ENCODE measurements at regions not wholly inside any gene's neighbourhood (a gene's known extent, or its start where the extent isn't known, plus 50 kb on each side); places are given as distances from the start of the nearest gene placed in this dataset.

- ChIA-PET POLR2A (no interaction called here), CTCF (ENCODE audit: low intra/inter-chr PET ratio, low total read pairs) (no interaction called here)
- no peak for ATAC-seq
- Histone ChIP-seq H3K79me2 (ENCODE audit: insufficient read depth, low read length) (no peaks in the 10 kb centered on the region), H4K20me1 (ENCODE audit: insufficient read depth, low read length) (no peaks in the 10 kb centered on the region), H3K4me3 (replicated peaks in 1 of 3; ENCODE audit: insufficient read depth in 1 of 3, low read depth in 2 of 3, low read length in 3 of 3) (no peak overlapping the region), H2AFZ (ENCODE audit: low read length) (no peak overlapping the region), H3K27me3 (ENCODE audit: control insufficient read depth in 1 of 2, insufficient read depth in 2 of 2, low read length in 2 of 2) (peaks cover 4 to 20% of the 10 kb centered on the region in 2 experiments), H3K27ac (ENCODE audit: extremely low read length, insufficient read depth, low read length) (no peak overlapping the region), H3K4me2 (ENCODE audit: low read depth, low read length) (no peak overlapping the region), H3K4me1 (ENCODE audit: insufficient read depth, low read length) (peaks cover 21% of the 10 kb centered on the region), H3K36me3 (replicated peaks in 1 of 2; ENCODE audit: control insufficient read depth in 1 of 2, insufficient read depth in 2 of 2, low read length in 2 of 2) (no peaks in the 10 kb centered on the region), H3K9ac (ENCODE audit: insufficient read depth, low read depth, low read length) (no peak overlapping the region), H3K9me3 (ENCODE audit: low read length) (no peaks in the 10 kb centered on the region)
- in situ Hi-C loops (cut with HindIII; ENCODE audit: extremely low pct_ligation_motif_present, low pct_unique_long_range_greater_than_20kb) (no loop called here), intact Hi-C loops (cut with micrococcal nuclease; ENCODE audit: unreplicated experiment) (no loop called here)
- WGBS (ENCODE audit: low lambda C conversion rate), result 25% methylated on average over 6 of the region's 6 CpGs
- no peak for FAIRE-seq
- BruUV-seq (replicated peaks), result no TSS peak
- DNase-seq (ENCODE audit: low spot score), result no peak
- TF ChIP-seq KMT2A (CRISPR knock-in tag; IDR thresholded peaks at IDR 0.05) (no peak), ARHGAP35 (CRISPR knock-in tag; IDR thresholded peaks at IDR 0.05; ENCODE audit: borderline replicate concordance) (no peak), ZNF629 (CRISPR knock-in tag; conservative IDR thresholded peaks at IDR 0.05) (peak; percentile 50), ZNF670 (CRISPR knock-in tag; IDR thresholded peaks at IDR 0.05; ENCODE audit: borderline replicate concordance) (no peak), SRSF1 (optimal IDR thresholded peaks at IDR 0.05; ENCODE audit: low read depth, low read length) (no peak), ZNF234 (CRISPR knock-in tag; conservative IDR thresholded peaks at IDR 0.05) (no peak), MIER2 (CRISPR knock-in tag; IDR thresholded peaks at IDR 0.05) (no peak), MAFF (IDR thresholded peaks at IDR 0.05; ENCODE audit: low read depth, low read length) (peak; percentile 35; the same call in 1 of the 2 replicates), CC2D1A (CRISPR knock-in tag; IDR thresholded peaks at IDR 0.05) (no peak), EEA1 (CRISPR knock-in tag; IDR thresholded peaks at IDR 0.05; ENCODE audit: borderline replicate concordance) (no peak), MTF1 (CRISPR knock-in tag; IDR thresholded peaks at IDR 0.05) (no peak), POLR2G (IDR thresholded peaks at IDR 0.05; ENCODE audit: low read depth, low read length) (no peak), ARID4A (CRISPR knock-in tag; IDR thresholded peaks at IDR 0.05; ENCODE audit: borderline replicate concordance) (no peak), PHF20 (CRISPR knock-in tag; IDR thresholded peaks at IDR 0.05) (no peak), SYNCRIP (IDR thresholded peaks at IDR 0.05; ENCODE audit: insufficient read depth, low read depth, low read length) (no peak)
- TF ChIP-seq, protein P1, sequence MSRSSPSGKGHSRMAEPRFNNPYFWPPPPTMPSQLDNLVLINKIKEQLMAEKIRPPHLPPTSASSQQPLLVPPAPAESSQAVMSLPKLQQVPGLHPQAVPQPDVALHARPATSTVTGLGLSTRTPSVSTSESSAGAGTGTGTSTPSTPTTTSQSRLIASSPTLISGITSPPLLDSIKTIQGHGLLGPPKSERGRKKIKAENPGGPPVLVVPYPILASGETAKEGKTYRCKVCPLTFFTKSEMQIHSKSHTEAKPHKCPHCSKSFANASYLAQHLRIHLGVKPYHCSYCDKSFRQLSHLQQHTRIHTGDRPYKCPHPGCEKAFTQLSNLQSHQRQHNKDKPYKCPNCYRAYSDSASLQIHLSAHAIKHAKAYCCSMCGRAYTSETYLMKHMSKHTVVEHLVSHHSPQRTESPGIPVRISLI (CRISPR knock-in tag; IDR thresholded peaks at IDR 0.05; ENCODE audit: borderline replicate concordance), result no peak
- TF ChIP-seq, protein P2, sequence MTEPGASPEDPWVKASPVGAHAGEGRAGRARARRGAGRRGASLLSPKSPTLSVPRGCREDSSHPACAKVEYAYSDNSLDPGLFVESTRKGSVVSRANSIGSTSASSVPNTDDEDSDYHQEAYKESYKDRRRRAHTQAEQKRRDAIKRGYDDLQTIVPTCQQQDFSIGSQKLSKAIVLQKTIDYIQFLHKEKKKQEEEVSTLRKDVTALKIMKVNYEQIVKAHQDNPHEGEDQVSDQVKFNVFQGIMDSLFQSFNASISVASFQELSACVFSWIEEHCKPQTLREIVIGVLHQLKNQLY (CRISPR knock-in tag; IDR thresholded peaks at IDR 0.05), result no peak
Observed at GRCh38 chr21:36545776-36546511, 66.0 kb upstream of the CLDN14 start.

Measured in HepG2 (cell line).